NCI-H2107 treated with DMSO at 0.1 percent for 48 hours (cell line): ENCODE measurements at regions not wholly inside any gene's neighbourhood (a gene's known extent, or its start where the extent isn't known, plus 50 kb on each side); places are given as distances from the start of the nearest gene placed in this dataset.

Experiments used
- DNase-seq: peaks from one replicate; lab custom pipeline; 2025; ENCODE audit not compliant: unreplicated experiment; lab: John Stamatoyannopoulos, UW

DNA sequence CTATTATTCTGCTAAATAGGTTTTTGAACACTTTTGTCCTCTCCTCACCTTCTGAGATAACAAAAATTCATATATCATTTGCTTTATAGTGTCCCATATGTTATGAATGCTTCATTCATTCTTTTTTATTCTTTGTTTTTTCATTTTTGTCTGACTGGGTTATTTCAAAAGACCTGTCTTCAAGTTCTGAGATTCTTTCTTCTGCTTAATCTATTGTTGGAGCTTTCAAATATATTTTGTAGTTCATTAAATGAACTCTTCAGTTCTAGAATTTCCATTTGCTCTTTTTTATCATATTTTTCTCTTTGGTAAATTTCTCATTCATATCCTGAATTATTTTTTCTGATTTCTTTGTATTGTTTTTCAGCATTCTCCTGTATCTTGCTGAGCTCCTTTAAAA, 53.1 kb upstream of the SCIN start:
- no peak for DNase-seq

DNA sequence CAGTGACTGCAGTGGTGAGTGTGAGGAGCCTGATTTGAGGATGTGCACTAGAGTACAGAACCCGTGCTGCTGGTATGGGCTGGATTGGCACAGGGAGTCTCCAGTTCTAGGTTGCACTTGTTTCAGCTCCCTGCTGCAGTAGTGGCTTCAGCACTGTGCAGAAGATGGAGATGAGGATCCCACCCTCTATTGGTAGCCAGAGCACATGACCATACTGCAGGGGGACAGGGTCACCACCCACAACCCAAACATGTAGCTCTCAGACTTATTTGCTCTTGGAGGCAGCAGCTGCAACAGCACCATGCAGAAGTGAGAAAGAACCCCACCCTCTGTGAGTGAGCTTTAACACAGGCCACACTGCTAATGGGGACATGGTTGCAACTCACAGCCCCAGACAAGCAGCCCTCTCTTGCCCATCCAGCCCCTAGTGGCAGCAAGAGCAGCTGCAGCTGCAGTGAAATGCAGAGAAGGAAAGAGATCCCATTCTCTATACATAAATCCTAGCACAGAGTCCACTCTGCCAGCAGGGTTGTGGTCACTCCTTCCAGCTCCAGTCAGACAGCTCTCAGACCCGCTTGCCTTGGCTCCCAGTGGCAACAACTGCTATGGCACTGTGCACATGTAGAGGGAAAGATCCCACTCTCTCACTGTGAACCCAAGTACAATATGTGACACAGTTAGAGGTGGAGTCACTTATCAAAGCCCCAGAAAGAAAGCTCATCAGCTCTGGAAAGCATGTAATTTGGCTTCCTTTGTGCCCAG, 51.4 kb upstream of the SCIN start:
- no peak for DNase-seq

DNA sequence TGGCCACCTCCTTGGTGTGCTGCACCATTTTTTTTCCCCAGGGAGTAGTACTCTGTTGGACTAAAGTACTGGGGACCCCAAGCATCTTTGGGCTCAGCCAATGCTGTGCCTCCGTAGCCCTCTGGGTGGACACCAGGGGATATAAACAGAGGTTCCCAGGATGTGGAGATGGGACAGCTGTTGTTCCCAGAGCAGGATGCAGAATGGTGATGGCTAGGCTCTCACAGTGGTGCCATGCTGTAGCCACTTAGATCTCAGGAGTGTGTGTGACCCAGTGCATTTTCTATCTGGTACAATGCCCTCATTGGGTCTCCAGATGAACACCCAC, 50.9 kb upstream of the SCIN start:
- no peak for DNase-seq
